ENCODE measurements at regions not wholly inside any gene's neighbourhood (a gene's known extent, or its start where the extent isn't known, plus 50 kb on each side); places are given as distances from the start of the nearest gene placed in this dataset.

GRCh38 chr7:123327661-123328060 is 127.9 kb upstream of the SLC13A1 start:
- TF ChIP-seq CEBPB (IDR thresholded peaks at IDR 0.05; ENCODE audit: borderline replicate concordance in 1 of 2, low read depth in 2 of 2, low read length in 2 of 2) (no peak), POLR2A (IDR thresholded peaks at IDR 0.05; ENCODE audit: low read depth, low read length) (no peak), CTCF (IDR thresholded peaks at IDR 0.05 in 2 of 3, conservative IDR thresholded peaks at IDR 0.05 in 1 of 3; ENCODE audit: control insufficient read depth in 2 of 3, extremely low read depth in 1 of 3, insufficient read depth in 1 of 3, low read depth in 3 of 3, low read length in 3 of 3) (no peak), RB1 (IDR thresholded peaks at IDR 0.05; ENCODE audit: borderline replicate concordance) (no peak), SUPT20H (IDR thresholded peaks at IDR 0.05; ENCODE audit: borderline replicate concordance, control insufficient read depth, low read depth, low read length) (no peak), ATF2 (IDR thresholded peaks at IDR 0.05; ENCODE audit: low read length) (no peak), MYC (IDR thresholded peaks at IDR 0.05; ENCODE audit: insufficient read depth, insufficient read length, insufficient replicate concordance, low read length, severe bottlenecking) (no peak), KDM1A (IDR thresholded peaks at IDR 0.05; ENCODE audit: borderline replicate concordance) (no peak), NFYB (IDR thresholded peaks at IDR 0.05; ENCODE audit: insufficient read depth, low read depth, low read length) (no peak), SUZ12 (IDR thresholded peaks at IDR 0.05; ENCODE audit: unreplicated experiment) (no peak), ELK1 (IDR thresholded peaks at IDR 0.05; ENCODE audit: low read depth, low read length) (no peak)
